ENCODE measurements at regions not wholly inside any gene's neighbourhood (a gene's known extent, or its start where the extent isn't known, plus 50 kb on each side); places are given as distances from the start of the nearest gene placed in this dataset.

- no peak overlapping the region for H3K27ac Mint-ChIP-seq
- 86% methylated on average over 1 of the region's 2 CpGs for WGBS (ENCODE audit: insufficient coverage)
- H3K4me1 Mint-ChIP-seq = no peaks in the 10 kb centered on the region
These were observed 349.3 kb upstream of the TLE4 start for GRCh38 chr9:79222483-79222882.

GRCh38 chr9:79224672-79225433 is 346.9 kb upstream of the TLE4 start:
- H3K9me3 Mint-ChIP-seq = peaks cover 0 to 20% (median 9%) of the 10 kb centered on the region in 7 donors
- Histone ChIP-seq H3K9me3 (replicated peaks in 1 of 2; ENCODE audit: control insufficient read depth in 1 of 2, insufficient read depth in 1 of 2, low read length in 2 of 2) (peaks cover 0 to 9% of the 10 kb centered on the region in 2 donors), H3K4me2 (replicated peaks; ENCODE audit: extremely low read depth, low read length, poor library complexity, severe bottlenecking) (no peak overlapping the region), H3K4me3 (replicated peaks in 1 of 3; ENCODE audit: low read depth in 2 of 3, low read length in 3 of 3) (no peak overlapping the region), H3K27ac (ENCODE audit: low read depth in 1 of 2, low read length in 2 of 2) (no peak overlapping the region), H3K27me3 (ENCODE audit: control insufficient read depth in 2 of 2, insufficient read depth in 2 of 2, low read length in 2 of 2) (no peaks in the 10 kb centered on the region), H3K79me2 (ENCODE audit: insufficient read depth, low read length) (no peaks in the 10 kb centered on the region), H2AFZ (ENCODE audit: insufficient read depth, low read depth, low read length, poor library complexity, severe bottlenecking) (no peak overlapping the region), H3K4me1 (ENCODE audit: control insufficient read depth in 1 of 2, insufficient read depth in 2 of 2, low read length in 2 of 2) (no peaks in the 10 kb centered on the region), H4K20me1 (ENCODE audit: insufficient read depth, low read length) (no peaks in the 10 kb centered on the region), H3K9ac (ENCODE audit: insufficient read depth, low read length, poor library complexity, severe bottlenecking) (no peak overlapping the region), H3K36me3 (replicated peaks in 1 of 2; ENCODE audit: control insufficient read depth in 1 of 2, insufficient read depth in 2 of 2, low read length in 2 of 2) (no peaks in the 10 kb centered on the region)
- no peak overlapping the region for H3K27ac Mint-ChIP-seq
- intact Hi-C loops (cut with micrococcal nuclease) = no loop called here
- DNase-seq = no peak
- H3K4me3 Mint-ChIP-seq = no peak overlapping the region
- no peaks in the 10 kb centered on the region for H3K4me1 Mint-ChIP-seq
- WGBS (ENCODE audit: insufficient coverage) = 100% methylated on average over 1 of the region's 3 CpGs
- H3K27me3 Mint-ChIP-seq (ENCODE audit: low read depth in 3 of 3) = no peaks in the 10 kb centered on the region
- no peaks in the 10 kb centered on the region for H3K36me3 Mint-ChIP-seq
- TF ChIP-seq CTCF (IDR thresholded peaks at IDR 0.05) = no peak

More at GRCh38 chr9:79222483-79222882, 349.3 kb upstream of the TLE4 start:
- Mint-ChIP-seq H3K36me3 (no peaks in the 10 kb centered on the region), H3K27me3 (ENCODE audit: low read depth in 3 of 3) (no peaks in the 10 kb centered on the region), H3K4me3 (no peak overlapping the region), H3K9me3 (peaks cover 0 to 16% (median 7%) of the 10 kb centered on the region in 7 donors)
- no peaks in the 10 kb centered on the region for H4K20me1 ChIP-seq (ENCODE audit: insufficient read depth, low read length)
- H3K4me2 ChIP-seq (replicated peaks; ENCODE audit: extremely low read depth, low read length, poor library complexity, severe bottlenecking) = no peak overlapping the region
- no peak for DNase-seq
- H3K79me2 ChIP-seq (ENCODE audit: insufficient read depth, low read length) = no peaks in the 10 kb centered on the region
- H3K4me3 ChIP-seq (replicated peaks in 1 of 3; ENCODE audit: low read depth in 2 of 3, low read length in 3 of 3) = no peak overlapping the region
- no peaks in the 10 kb centered on the region for H3K27me3 ChIP-seq (ENCODE audit: control insufficient read depth in 2 of 2, insufficient read depth in 2 of 2, low read length in 2 of 2)
- intact Hi-C loops (cut with micrococcal nuclease) = no loop called here
- no peak overlapping the region for H3K27ac ChIP-seq (ENCODE audit: low read depth in 1 of 2, low read length in 2 of 2)
- H3K9me3 ChIP-seq (replicated peaks in 1 of 2; ENCODE audit: control insufficient read depth in 1 of 2, insufficient read depth in 1 of 2, low read length in 2 of 2) = peaks cover 0 to 9% of the 10 kb centered on the region in 2 donors
- H3K9ac ChIP-seq (ENCODE audit: insufficient read depth, low read length, poor library complexity, severe bottlenecking) = no peak overlapping the region
- no peaks in the 10 kb centered on the region for H3K36me3 ChIP-seq (replicated peaks in 1 of 2; ENCODE audit: control insufficient read depth in 1 of 2, insufficient read depth in 2 of 2, low read length in 2 of 2)
- no peaks in the 10 kb centered on the region for H3K4me1 ChIP-seq (ENCODE audit: control insufficient read depth in 1 of 2, insufficient read depth in 2 of 2, low read length in 2 of 2)
- no peak overlapping the region for H2AFZ ChIP-seq (ENCODE audit: insufficient read depth, low read depth, low read length, poor library complexity, severe bottlenecking)
- no peak for TF ChIP-seq CTCF (IDR thresholded peaks at IDR 0.05)

Measured in CD14-positive monocyte (primary cell).